A673 (cell line): ENCODE measurements at regions not wholly inside any gene's neighbourhood (a gene's known extent, or its start where the extent isn't known, plus 50 kb on each side); places are given as distances from the start of the nearest gene placed in this dataset.

Experiments
- BruUV-seq: library from RNA; stranded (reverse); fragments of 400-500 nt; replicated peaks from 2 replicates; lab custom pipeline; 2021; lab: Mats Ljungman, UMichigan
- CTCF ChIA-PET: fragments of 300-600 bp; sonication (Branson Sonifier 250); formaldehyde crosslinking; loops from one replicate; lab custom pipeline; 2022; ENCODE audit warnings: antibody characterized with exemption; lab: Charles Lee
- POLR2A ChIA-PET: fragments of 300-600 bp; sonication (Branson Sonifier 250); formaldehyde crosslinking; loops from one replicate; lab custom pipeline; 2022; ENCODE audit warnings: antibody characterized with exemption; ENCODE audit not compliant: low non-redundant PET; lab: Charles Lee
- DNase-seq: peaks from one replicate; pipeline ENCODE4 v3.0.0-alpha.2; 2015; ENCODE audit warnings: low spot score
- H3K27ac ChIP-seq: fragments of 200-600 bp; sonication (generic); 2 replicates; pipeline ENCODE4 v1.5.1; 2016; ENCODE audit warnings: mixed run types, low read depth, mild to moderate bottlenecking, mixed read lengths, antibody characterized with exemption, low read length; ENCODE audit not compliant: poor library complexity, severe bottlenecking
- H3K27me3 ChIP-seq: fragments of 200-600 bp; sonication (generic); replicated peaks from 2 replicates; pipeline ENCODE4 v1.6.1; 2017; ENCODE audit warnings: mixed run types, low read depth, mild to moderate bottlenecking, mixed read lengths, antibody characterized with exemption, low read length; ENCODE audit not compliant: insufficient read depth, poor library complexity
- H3K36me3 ChIP-seq: fragments of 200-600 bp; sonication (generic); 2 replicates; pipeline ENCODE4 v1.6.1; 2016; ENCODE audit warnings: mixed run types, mild to moderate bottlenecking, mixed read lengths, antibody characterized with exemption, low read length; ENCODE audit not compliant: insufficient read depth, poor library complexity, severe bottlenecking
- H3K4me1 ChIP-seq: fragments of 200-600 bp; sonication (generic); 2 replicates; pipeline ENCODE4 v1.6.1; 2017; ENCODE audit warnings: mixed run types, mild to moderate bottlenecking, mixed read lengths, antibody characterized with exemption, low read length; ENCODE audit not compliant: insufficient read depth, poor library complexity, severe bottlenecking
- H3K4me3 ChIP-seq: fragments of 200-600 bp; sonication (generic); 2 replicates; pipeline ENCODE4 v1.5.1; 2016; ENCODE audit warnings: low read depth, mixed run types, mild to moderate bottlenecking, mixed read lengths, low read length; ENCODE audit not compliant: poor library complexity, severe bottlenecking
- H3K9me3 ChIP-seq: fragments of 200-600 bp; sonication (generic); 2 replicates; pipeline ENCODE4 v1.6.1; 2016; ENCODE audit warnings: mixed run types, low read depth, mild to moderate bottlenecking, mixed read lengths, antibody characterized with exemption, low read length; ENCODE audit not compliant: poor library complexity, severe bottlenecking
- EZH2 ChIP-seq: fragments of 200-600 bp; sonication (generic); IDR thresholded peaks from 2 replicates; pipeline ENCODE4 v1.6.1; 2017; ENCODE audit warnings: borderline replicate concordance, low read depth, mild to moderate bottlenecking, mixed read lengths, antibody characterized with exemption, low read length; ENCODE audit not compliant: poor library complexity, severe bottlenecking
- intact Hi-C: fragments of 100-400 bp; cut with micrococcal nuclease; formaldehyde crosslinking; loops from one replicate; pipeline ENCODE4 v1.10.0; 2022; ENCODE audit not compliant: unreplicated experiment
- TF ChIP-seq, protein P1 (sequence below): fragments of 300-800, 200-600 bp; sonication (generic); conservative IDR thresholded peaks from 2 replicates; pipeline ENCODE4 v1.5.1; 2017; ENCODE audit warnings: low read depth, mild to moderate bottlenecking, antibody characterized with exemption, low read length, moderate library complexity, mixed read lengths

DNA sequence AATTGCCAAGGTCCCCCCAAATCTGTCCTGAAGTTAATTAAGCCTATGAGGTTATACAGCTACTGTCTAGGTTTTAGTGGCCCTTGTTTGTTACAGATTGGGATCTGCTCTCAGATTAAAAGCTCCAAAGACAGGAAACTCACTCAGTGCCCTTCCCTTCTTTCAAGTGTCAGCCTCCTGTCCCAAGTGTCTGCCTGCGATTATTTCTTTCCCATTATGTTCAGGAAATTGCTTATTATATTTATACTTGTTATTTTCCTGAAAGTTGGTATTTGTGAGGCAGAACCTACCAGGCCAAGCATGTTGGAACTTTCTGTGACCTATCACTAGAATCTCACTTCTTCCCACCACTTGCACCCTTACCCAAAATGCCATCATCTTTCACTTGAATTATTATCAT lies 173.2 kb downstream of the AREG start:
- peak; percentile 9 for DNase-seq
- no peak for TF ChIP-seq EZH2
- TF ChIP-seq, protein P1, sequence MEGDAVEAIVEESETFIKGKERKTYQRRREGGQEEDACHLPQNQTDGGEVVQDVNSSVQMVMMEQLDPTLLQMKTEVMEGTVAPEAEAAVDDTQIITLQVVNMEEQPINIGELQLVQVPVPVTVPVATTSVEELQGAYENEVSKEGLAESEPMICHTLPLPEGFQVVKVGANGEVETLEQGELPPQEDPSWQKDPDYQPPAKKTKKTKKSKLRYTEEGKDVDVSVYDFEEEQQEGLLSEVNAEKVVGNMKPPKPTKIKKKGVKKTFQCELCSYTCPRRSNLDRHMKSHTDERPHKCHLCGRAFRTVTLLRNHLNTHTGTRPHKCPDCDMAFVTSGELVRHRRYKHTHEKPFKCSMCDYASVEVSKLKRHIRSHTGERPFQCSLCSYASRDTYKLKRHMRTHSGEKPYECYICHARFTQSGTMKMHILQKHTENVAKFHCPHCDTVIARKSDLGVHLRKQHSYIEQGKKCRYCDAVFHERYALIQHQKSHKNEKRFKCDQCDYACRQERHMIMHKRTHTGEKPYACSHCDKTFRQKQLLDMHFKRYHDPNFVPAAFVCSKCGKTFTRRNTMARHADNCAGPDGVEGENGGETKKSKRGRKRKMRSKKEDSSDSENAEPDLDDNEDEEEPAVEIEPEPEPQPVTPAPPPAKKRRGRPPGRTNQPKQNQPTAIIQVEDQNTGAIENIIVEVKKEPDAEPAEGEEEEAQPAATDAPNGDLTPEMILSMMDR, result no peak
- BruUV-seq, result no TSS peak
- intact Hi-C loops, result no loop called here
- no peak overlapping the region for H3K4me3 ChIP-seq
- no peaks in the 10 kb centered on the region for H3K9me3 ChIP-seq
- H3K27me3 ChIP-seq, result no peaks in the 10 kb centered on the region
- H3K27ac ChIP-seq, result no peak overlapping the region
- ChIA-PET CTCF (no interaction called here), POLR2A (no interaction called here)
- no peaks in the 10 kb centered on the region for H3K36me3 ChIP-seq
- H3K4me1 ChIP-seq, result peaks cover 6% of the 10 kb centered on the region

DNA sequence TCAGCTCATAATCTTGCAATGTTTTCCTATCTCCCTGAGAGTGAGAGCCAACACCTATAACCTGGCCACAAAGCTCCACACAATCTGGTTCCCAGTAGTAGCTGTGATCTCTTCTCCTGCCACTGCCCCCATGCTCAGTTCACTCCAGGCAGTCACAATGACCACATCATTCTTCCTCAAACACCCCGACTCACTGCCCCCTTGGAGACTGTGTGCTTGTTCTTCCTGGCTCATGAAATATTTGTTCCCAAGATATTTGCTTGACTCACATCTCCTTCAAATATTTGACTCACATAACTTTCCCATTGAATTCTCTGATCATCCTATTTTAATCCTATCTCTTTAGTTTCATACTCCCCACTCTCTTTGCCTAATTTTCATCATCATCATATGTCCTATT lies 173.7 kb downstream of the AREG start:
- Histone ChIP-seq H3K27ac (no peak overlapping the region), H3K4me3 (no peak overlapping the region), H3K27me3 (no peaks in the 10 kb centered on the region), H3K36me3 (no peaks in the 10 kb centered on the region), H3K4me1 (peaks cover 6% of the 10 kb centered on the region), H3K9me3 (no peaks in the 10 kb centered on the region)
- ChIA-PET POLR2A (no interaction called here), CTCF (no interaction called here)
- DNase-seq, result no peak
- BruUV-seq, result no TSS peak
- TF ChIP-seq EZH2, result no peak
- TF ChIP-seq, protein P1, result no peak
- intact Hi-C loops, result no loop called here

DNA sequence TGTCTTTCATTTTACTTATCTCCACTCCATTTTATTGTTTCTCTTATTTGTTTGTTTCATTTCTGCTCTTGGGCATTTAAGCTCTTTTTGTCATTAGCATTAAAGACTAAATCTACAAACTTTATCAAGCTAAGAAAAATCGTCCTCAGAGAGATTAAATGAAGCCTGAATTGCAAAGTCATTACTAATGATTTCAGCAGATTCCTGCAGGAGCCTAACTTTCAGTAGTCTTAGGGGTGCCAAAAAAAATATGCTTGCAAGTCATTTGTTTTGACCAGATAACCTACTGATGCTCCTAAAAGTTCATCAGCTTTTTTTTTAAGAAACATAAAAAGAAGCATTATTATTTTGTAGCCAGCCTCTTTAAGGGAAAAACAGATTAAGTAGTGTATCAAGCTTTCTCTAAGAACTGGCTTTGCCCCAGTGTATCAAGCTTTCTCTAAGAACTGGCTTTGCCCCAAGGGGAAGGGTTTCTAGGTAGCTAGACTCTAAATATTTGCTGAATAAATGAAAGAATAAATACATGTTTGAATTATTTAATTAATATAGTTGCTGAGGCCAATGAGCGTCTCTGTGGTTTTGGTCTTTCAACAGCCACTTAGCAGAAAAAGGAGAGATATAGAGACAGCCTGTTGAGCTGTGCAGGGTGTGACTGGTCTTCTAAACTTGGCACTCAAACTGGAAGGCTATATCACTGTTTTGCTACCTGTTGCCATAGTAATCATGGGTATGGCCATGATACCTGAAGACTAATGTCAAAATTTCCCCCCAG lies 174.2 kb downstream of the BTC start:
- no TSS peak for BruUV-seq
- Histone ChIP-seq H3K4me1 (peaks cover 6% of the 10 kb centered on the region), H3K27me3 (no peaks in the 10 kb centered on the region), H3K36me3 (no peaks in the 10 kb centered on the region), H3K9me3 (no peaks in the 10 kb centered on the region), H3K27ac (no peak overlapping the region), H3K4me3 (no peak overlapping the region)
- CTCF ChIA-PET, result no interaction called here
- no peak for DNase-seq
- TF ChIP-seq, protein P1, result no peak
- no peak for TF ChIP-seq EZH2
- POLR2A ChIA-PET, result no interaction called here
- intact Hi-C loops, result loop anchor here (5.0 kb wide), 1 partner anchor 293 kb away; no protein-coding TSS in a partner anchor
